GM19238 (cell line): ENCODE measurements at regions not wholly inside any gene's neighbourhood (a gene's known extent, or its start where the extent isn't known, plus 50 kb on each side); places are given as distances from the start of the nearest gene placed in this dataset.

Source experiments
- DNase-seq: peaks from one replicate; pipeline ENCODE4 v3.0.0; 2011; ENCODE audit warnings: low spot score; ENCODE audit not compliant: insufficient read length

DNA sequence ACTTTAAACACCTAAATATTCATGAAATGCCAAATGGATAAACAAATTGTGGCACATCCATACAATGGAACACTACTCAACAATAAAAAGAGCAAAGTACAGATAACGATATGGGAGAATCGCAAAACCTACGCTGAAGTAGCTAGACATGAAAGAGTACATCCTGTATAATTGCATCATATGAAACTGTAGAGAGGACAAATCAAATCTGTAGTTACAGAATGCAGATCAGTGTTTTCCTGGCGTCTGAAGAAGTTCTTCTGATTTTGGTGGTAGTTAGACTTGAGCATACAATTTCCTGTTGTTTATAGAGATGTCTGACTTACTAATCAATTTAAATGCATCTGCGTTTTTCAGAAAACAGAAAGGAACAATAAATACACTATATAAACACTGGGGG lies 394.4 kb downstream of the SOCS6 start:
- no peak for DNase-seq

DNA sequence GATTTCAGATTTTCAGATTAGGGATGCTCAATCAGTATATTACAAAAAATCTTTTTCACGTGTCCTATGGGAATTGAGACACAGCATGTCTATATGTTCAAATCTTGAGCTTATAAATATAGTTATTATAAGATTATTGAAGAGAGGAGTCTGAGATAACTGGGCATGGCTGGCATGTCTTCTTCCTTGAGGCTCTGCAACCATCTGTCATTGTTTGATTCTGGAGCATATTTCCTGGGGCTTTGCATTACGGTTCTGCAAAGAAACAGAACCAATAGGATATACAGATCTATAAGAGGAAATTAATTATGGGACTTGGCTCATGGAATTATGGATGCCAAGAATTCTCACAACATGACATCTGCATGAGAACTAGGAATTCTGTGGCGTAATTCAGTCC lies 386.1 kb downstream of the SOCS6 start:
- no peak for DNase-seq

DNA sequence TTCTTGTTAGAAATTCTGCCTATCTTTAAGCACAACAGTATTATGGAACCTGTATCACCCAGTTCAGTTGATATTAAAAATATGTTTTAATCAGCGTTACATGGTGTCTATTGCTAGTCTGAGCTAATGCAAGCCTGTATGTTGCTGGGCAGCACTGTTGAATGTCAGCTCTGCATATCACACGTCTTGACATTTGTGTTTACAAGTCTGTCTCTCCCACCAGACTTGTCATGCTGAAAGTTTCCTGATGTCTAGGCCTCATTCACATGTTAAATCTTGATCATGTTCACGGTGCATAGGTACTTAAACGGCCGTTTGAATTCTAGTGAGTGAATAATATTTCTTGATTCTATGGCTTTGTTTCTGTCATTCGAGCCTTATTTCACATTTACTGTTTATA lies 385.0 kb downstream of the SOCS6 start:
- DNase-seq = no peak

DNA sequence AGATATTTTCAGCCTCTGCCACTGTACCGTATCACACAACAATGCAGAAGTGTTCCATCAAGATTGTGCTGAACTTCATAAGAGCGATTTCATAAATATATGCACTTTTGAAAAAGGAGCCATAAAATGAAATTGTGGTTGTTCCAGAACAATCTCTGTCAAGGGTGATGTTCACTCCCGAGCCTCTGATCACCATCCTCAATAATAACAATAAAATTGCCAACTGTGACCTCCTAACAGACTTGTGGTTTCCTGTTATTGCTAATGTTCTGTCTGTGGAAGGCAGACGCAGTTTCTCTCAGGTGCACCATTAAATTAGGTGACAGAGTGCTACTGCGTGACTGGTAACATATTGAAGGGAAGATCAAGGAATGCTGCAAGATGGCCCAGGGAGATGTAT lies 383.7 kb downstream of the SOCS6 start:
- no peak for DNase-seq

DNA sequence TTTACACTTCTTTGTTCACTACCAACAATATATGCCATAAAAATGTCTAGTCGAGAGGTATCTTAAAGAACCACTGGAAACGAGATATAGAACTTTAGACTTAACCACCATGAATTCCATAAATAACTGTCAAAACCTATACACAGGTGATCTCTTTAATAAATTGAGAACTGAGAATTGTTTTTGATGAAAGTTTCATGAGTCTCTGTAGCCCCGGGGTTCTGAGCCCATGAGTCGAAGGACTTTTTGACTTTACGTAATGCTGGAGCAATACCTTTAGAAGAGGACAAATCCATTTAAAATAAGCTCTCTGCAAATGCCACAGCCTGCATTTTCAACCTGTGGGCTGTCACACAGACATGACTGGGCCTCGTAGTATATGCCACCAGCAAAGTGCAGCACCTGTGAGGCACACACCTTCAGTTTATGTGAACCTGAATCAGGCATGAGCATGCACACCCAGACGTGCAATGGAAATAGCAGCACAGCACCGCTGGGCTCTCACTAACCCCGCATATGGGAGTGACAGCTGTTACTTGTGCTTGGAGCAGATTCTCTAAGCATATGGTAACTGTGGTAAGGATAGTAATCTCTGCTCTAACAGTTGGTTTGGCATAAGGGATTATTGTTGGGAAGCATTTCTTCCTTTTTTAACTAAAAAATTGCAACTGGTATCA lies 383.2 kb downstream of the SOCS6 start:
- DNase-seq = no peak

DNA sequence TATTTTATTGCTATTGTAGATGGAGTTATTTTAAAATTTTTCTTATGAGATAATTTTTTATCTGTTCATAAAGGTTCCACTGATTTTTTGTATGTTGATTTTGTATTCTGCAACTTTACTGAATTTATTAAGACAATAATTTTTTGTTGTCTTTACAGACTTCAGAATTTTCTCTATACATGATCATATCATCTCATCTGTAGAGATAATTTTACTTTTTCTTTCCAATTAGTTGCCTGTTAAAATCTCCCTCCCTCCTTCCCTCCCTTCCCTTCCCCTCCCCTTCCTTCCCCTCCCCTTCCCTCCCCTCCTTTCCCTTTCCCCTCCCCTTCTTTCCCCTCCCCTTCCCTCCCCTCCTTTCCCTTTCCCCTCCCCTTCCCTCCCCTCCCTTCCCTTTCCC lies 378.1 kb downstream of the SOCS6 start:
- no peak for DNase-seq

DNA sequence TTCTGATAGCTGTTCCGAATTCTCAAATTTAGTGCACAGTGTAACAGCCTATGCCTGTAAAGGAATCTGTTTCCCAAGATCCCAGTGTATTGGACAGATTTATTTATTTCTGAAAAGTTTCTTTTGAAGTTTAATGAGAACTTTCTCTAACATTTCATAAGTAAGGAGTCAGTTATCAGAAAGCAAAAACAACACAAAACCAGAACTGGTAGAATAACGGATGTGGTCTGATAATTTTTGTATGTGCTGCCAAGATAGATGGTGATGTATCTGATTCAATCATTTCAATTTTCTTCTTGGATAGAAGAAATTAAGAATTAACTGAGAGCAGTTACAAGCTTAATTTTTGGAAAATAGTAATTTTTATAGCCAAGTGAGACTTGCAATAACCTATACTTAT lies 374.3 kb downstream of the SOCS6 start:
- DNase-seq = no peak

DNA sequence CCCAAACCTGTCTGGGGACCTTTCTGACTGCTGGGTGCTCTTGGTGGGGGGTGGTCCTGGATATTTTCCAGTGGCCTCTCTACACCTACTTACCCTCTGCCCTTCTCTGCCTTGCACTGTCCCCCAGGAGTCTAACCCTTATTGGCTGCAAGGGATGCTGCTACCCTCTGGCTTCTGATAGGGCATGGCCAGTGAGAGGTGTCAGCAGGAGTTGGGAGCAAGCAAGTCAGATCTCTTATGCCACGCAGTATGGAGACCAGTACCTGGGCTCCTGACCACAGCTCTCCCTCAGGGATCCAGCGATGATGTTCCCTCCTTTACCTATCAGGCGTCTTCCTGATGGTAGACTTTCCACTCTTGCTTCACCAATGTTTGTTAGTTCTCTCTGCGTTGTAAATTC lies 373.7 kb downstream of the SOCS6 start:
- no peak for DNase-seq

DNA sequence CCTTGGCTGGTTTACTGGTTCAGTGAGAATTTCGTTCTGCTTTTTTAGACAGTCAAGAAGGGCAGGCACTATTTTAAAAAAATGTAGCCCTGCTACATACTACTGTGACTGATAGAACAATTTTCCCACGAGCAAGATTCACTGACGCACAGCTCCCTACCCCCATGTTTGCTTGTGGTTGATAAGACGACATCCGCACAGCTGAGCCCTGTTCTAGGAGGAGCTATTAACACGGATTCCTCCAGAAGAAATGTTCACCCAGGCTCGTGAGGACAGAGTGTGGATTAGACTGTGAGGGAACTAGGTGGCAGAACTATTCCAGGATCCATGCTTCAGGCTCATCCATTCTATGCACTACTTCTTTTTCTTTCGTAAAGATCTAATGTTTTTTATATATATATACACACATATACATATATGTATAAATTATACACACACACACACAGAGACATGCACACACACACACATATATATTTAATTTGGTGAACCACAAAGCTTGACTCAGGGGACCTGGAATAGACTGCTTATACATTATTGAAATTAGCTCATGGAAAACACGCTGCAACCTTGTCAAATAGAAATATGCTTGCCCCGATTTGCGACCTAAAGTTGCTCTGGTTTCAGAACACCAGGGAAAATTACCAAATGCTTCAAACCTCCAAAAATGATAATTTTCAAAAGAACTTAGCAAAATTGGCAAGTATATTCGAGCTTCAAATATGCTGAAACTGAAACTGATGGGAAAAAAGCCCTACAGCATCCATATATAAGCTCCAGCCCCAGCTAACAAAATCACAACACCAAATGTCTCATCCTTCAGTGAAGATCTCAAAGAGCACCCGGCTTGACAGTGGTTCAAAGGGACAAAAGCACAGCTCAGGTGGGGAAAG lies 370.4 kb downstream of the SOCS6 start:
- DNase-seq = no peak

DNA sequence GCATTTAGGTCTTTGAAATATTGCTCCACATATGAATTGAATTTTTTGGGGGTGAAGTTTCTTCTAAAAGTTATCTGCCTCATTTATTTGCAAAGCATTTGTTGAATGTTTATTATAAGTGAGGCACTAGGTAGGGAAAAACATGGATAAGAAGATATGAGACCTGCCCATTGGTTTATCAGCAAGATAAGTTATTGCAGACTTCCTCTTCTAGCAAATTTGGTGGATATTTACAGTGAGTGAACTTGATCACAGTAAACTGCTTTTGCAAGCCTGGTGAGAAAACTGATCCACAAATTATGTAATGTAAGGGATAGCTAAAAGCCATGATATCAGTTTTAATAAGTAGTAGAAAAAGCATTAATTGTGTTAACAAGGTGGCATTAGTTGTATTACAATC lies 364.8 kb downstream of the SOCS6 start:
- no peak for DNase-seq

DNA sequence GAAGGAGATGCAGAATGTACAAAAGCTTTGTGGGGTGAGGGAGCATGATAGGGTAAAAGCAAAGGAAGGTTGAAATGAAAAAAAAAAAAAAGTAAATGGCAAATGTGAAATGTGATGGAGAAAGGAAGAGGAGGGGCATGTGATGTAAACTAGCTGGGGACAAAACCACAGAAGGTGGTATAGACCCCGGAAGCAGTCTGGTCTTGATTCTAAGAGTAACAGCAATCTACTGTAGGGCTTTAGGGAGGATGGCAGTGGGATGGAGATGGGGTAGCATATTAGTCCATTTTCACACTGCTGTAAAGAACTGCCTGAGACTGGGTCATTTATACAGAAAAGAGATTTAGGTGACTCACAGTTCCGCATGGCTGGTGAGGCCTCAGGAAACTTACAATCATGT lies 362.0 kb downstream of the SOCS6 start:
- no peak for DNase-seq

DNA sequence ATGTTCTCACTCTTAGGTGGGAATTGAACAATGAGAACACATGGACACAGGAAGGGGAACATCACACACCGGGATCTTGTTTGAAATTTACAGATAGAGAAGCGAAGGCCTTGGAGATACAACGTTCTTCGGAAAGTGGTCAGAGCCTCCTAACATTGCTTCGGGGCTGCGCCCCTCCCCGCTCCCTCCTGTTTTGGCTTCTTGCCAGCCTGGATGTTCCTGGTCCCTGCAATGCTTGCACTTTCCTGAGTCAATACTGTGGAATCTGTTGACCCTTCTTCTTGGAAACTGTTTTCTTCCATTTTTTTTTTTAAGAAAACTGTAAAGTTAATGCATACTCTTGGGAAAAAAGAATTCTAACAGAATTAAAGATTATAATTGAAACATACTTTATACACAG lies 360.8 kb downstream of the SOCS6 start:
- no peak for DNase-seq

DNA sequence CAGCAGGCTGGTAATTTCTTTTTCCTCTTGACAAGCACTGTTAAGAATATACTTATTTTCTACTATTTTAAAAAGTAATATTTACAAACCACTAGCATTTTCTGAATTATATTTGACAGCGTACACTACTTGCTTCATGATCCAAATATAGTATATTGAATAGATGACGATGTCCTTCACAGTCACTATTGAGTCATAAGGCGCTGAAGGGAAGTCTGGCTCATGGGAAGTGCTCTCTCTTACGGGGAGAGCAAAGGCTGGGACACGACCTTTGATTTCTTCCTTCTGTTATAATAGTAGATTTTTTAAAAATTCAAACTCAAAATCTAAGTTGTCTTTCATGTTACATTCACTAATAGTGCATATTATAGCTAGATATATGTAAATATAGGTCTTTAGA lies 357.1 kb downstream of the SOCS6 start:
- no peak for DNase-seq

DNA sequence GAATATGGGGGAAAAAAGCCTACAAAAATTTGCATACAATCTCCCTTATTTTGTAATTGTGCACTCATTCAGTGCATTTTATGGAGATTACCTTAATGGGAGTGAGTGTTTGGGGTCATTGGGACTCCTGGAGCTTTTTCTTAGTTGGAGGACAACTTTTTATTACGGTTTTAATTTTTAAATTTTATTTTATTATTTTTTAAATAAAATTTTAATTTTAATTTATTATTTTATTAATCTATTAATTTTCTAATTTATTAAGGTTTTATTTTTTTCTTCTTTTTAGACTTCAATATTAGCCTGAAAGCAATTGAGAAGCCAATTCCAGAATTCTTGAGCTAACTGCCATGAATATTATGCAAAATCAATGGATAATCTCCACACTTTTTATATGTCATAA lies 355.0 kb downstream of the SOCS6 start:
- no peak for DNase-seq

DNA sequence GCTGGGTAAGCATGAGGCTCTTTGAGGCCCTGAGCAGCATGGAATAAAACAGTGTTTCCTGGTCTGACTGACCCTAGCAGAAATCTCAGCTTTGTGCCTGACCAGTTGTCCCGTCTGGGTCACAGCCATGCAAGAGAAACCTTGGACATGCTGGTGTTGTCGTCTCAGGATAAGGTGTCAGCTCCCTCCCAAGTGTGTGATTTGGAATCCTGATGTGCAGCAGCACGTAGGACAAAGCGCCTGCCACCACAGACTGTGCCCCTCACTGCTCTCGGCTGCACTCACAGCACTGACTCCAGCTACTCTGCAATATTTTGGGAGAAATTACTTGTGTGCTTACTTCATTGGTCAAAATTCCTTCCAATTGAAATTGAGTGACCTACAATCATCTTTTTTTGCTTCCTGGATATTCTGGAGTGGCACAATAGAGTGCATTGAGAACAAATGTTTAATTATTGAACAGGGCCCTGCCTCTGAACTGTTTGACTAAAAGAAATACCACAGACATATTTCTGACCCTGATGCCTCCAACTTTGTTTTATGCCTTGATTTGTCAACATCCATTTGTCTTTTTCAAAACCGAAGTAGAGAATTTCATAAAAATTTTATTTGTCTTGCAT lies 352.4 kb downstream of the SOCS6 start:
- DNase-seq = no peak

DNA sequence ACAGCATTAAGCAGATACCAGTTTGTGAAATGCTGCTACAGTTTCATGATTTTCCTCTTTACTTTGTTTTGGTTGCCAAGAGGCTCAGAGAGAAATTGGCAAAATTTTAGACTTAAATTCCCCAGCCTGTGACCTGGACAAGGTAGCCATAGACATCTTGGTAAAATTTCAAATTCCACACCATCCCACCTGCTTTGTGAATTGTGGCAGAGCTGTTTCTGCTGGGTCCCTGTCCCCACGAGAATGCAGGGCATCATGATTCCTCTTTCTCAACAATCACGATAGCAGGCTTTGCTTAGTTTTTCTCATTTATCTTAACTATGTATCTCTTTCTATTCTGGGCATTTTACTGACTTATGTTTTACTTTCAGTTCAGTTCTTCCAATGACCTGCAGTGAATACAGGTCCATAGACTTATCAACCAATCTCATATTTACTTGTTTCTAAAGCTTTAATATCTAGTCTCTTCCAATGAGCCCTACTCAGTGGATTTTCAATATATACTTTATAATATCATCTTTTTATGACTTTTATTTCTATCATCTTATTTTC lies 351.6 kb downstream of the SOCS6 start:
- DNase-seq = no peak

DNA sequence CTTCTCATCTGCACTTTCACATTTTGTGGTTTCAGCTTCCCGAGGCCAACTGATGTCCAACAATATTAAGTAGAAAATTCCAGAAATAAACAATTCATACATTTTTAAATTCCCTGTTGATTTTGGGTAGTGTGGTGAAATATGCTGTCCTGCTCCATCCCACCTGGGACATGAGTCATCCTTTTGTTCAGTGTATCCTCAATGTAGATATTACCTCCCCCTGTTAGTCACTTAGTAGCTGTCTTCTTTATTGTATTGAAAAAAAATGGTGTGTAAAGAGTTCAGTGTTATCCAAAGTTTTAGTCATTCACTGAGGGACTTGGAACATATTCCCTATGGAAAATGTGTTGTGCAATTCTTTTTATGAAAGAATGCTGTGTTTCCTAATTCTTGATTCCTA lies 348.1 kb downstream of the SOCS6 start:
- no peak for DNase-seq

DNA sequence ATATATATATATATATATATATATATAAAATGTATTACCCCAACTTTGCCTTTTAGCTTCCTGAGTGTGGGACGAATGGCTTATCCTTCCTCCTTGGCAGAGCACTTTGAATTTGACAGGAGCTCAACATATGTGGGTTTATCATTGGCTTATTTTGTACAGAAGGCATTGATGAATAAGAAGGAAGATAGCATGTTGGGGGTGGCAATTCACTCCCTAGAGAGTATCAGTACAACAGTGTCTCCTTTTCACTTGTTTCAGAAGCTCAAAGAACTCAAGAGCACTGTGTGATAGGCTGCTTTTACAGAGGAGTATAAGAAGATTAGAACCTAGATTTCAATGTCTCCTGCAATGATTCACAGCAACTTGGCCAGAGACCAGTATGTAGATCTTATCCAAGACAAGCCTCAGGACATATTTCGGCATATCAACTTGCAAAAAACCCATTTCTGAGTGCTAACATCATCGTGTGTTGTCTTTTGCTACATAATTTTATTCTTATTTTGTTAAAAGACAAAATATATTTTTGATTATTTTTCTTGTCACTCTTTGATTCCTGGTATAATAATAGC lies 345.8 kb downstream of the SOCS6 start:
- no peak for DNase-seq

DNA sequence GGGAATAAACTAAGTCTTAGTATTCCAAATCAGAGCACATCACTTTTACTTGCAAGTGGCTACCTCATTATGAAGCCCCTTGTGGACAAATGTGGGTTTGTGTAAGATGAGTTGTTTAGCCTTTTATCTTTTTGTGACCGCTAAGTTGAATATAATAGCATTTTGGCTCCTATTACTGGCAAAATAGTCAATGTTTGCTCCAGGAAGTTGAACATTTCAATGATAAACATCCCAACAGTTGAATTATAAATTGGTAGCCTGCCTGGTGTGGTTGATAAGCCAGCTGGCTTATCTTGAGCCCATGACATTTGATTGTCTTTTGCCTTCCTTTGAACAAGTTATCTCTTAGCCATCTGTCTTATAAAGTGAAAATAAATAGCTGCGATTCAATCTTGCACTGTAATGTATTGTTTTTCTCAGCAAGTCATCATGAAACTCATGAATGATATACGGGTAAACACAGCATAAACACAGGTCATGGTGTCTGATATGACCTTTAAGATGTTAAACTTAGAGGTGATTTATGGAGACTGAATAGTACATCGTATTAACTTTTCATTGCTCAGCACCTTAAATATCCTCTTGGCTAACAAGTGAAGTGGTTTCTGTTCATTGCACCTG lies 338.4 kb downstream of the SOCS6 start:
- DNase-seq = no peak

DNA sequence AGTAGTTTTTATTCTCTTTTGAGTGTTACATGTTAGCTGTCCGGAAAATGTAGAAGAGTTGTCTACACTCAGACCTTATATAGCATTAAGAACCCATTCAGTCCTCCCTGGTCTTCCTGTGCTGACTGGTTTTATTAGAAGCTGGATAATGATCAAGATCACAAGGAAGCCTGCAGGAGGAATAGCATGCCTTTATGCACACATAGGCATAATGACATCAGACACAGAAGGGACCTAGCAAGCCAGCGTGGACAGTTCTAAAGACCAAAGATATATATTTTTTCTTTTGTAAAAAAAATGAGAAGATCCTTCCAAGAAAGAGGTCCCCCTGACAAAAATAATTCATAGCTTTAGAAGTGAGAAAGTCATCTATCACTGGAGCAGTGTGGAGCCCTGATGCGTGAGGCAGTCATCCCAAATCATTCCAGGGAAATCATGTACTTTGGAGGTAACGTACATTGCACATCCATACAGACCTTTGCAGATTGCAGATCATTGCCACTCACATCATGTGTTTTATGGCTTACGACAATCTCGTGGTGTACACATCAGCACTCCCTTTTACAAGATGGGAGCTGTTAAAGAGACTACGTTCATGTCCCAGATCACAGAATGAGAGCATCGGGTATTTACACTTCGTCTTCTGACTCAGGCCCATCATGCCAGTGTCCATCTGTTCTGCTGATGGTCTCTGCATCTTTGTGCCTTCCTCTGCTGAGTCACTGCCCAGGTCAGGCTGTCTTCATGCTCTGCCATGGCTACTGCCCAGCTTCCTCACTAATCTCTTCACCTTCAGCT lies 334.0 kb downstream of the SOCS6 start:
- no peak for DNase-seq

DNA sequence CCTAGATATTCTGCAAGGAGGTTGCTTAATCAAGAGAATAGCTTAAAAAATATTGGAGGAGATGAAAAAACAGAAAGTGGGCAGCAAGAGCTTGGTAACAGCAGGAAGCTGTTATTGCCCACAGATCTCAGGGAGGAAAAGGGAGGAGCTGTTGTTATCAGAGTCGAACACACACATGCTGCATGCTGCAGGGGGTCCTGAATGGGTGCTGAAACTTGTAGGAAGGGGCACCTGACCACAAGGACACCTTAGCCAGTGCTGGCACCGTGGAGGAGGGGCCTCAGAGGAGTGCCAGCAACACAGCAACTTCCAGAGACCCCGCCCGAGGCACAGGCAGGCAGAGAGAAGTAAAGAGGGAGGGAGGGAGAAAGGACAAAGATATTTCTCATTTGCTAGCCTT lies 332.9 kb downstream of the SOCS6 start:
- no peak for DNase-seq
